NT2/D1 (cell line): ENCODE measurements at regions not wholly inside any gene's neighbourhood (a gene's known extent, or its start where the extent isn't known, plus 50 kb on each side); places are given as distances from the start of the nearest gene placed in this dataset.

Source experiments
- YY1 ChIP-seq: IDR thresholded peaks from 2 replicates; pipeline ENCODE4 v1.6.1; 2011; ENCODE audit not compliant: insufficient read length, insufficient read depth
- ZNF274 ChIP-seq: IDR thresholded peaks from 2 replicates; pipeline ENCODE4 v1.6.1; 2011; ENCODE audit warnings: mild to moderate bottlenecking, low read depth, low read length

DNA sequence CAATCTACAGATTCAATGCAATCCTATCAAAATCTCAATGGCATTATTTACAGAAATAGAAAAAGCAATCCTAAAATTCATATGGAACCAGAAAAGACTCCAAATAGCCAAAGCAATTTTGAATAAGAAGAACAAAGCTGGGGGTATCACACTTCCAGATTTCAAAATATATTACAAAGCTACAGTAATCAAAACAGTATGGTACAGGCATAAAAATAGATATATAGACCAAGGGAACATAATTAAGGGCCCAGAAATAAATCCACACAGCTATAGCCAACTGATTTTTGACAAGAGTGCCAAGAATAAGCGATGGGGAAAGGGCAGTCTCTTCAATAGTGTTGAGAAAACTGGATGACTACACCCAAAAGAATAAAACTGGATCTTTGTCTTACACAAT, 251.9 kb upstream of the FOXK1 start:
- TF ChIP-seq ZNF274 (no peak), YY1 (no peak)
